Bronchial epithelial cell (primary cell): ENCODE measurements at regions not wholly inside any gene's neighbourhood (a gene's known extent, or its start where the extent isn't known, plus 50 kb on each side); places are given as distances from the start of the nearest gene placed in this dataset.

Experiments
- DNase-seq: peaks from one replicate; pipeline ENCODE4 v3.0.0-alpha.2; 2010; ENCODE audit warnings: low read depth
- FAIRE-seq: peaks from 2 replicates; lab custom pipeline; 2011; peaks lifted over from hg19 to GRCh38; lab: Jason Lieb, UNC
- H3K27me3 ChIP-seq: 2 replicates; pipeline ENCODE4 v1.5.1; 2011; ENCODE audit warnings: low read length; ENCODE audit not compliant: control insufficient read depth, insufficient read depth
- H3K36me3 ChIP-seq: 2 replicates; pipeline ENCODE4 v1.5.1; 2011; ENCODE audit warnings: low read length; ENCODE audit not compliant: control insufficient read depth, insufficient read depth
- H3K4me3 ChIP-seq: 2 replicates; pipeline ENCODE4 v1.5.1; 2011; ENCODE audit warnings: mild to moderate bottlenecking, low read depth, low read length, control low read depth
- CTCF ChIP-seq: IDR thresholded peaks from 2 replicates; pipeline ENCODE4 v1.5.1; 2011; ENCODE audit warnings: mild to moderate bottlenecking, moderate library complexity, low read length, control low read depth, inconsistent platforms; ENCODE audit not compliant: insufficient read depth, severe bottlenecking

- Histone ChIP-seq H3K27me3 (no peaks in the 10 kb centered on the region), H3K4me3 (no peak overlapping the region), H3K36me3 (no peaks in the 10 kb centered on the region)
- no peak for TF ChIP-seq CTCF
- peak; percentile 36 for DNase-seq
- FAIRE-seq = no peak
These were observed 110.3 kb upstream of the CEP85L start for GRCh38 chr6:118761645-118762044.

GRCh38 chr6:118758946-118759345 lies 107.6 kb upstream of the CEP85L start:
- Histone ChIP-seq H3K27me3 (no peaks in the 10 kb centered on the region), H3K36me3 (no peaks in the 10 kb centered on the region), H3K4me3 (no peak overlapping the region)
- TF ChIP-seq CTCF = no peak
- FAIRE-seq = no peak
- DNase-seq = no peak

- H3K36me3 ChIP-seq = no peaks in the 10 kb centered on the region
- no peak for TF ChIP-seq CTCF
- no peak for DNase-seq
- no peak overlapping the region for H3K4me3 ChIP-seq
- H3K27me3 ChIP-seq = no peaks in the 10 kb centered on the region
- FAIRE-seq = no peak
These were observed 104.7 kb upstream of the CEP85L start for GRCh38 chr6:118755941-118756646.

GRCh38 chr6:118752803-118753202 lies 101.4 kb upstream of the CEP85L start:
- DNase-seq (no peak), FAIRE-seq (no peak)
- Histone ChIP-seq H3K4me3 (no peak overlapping the region), H3K36me3 (no peaks in the 10 kb centered on the region), H3K27me3 (no peaks in the 10 kb centered on the region)
- TF ChIP-seq CTCF = no peak

GRCh38 chr6:118751072-118751471 lies 99.7 kb upstream of the CEP85L start:
- TF ChIP-seq CTCF = no peak

GRCh38 chr6:118750143-118750542 lies 98.8 kb upstream of the CEP85L start:
- FAIRE-seq = no peak
- Histone ChIP-seq H3K27me3 (no peaks in the 10 kb centered on the region), H3K4me3 (no peak overlapping the region), H3K36me3 (no peaks in the 10 kb centered on the region)
- no peak for TF ChIP-seq CTCF
- no peak for DNase-seq

More at GRCh38 chr6:118751072-118751471, 99.7 kb upstream of the CEP85L start:
- H3K36me3 ChIP-seq = no peaks in the 10 kb centered on the region
- no peak for FAIRE-seq
- DNase-seq = no peak
- H3K4me3 ChIP-seq = no peak overlapping the region
- H3K27me3 ChIP-seq = no peaks in the 10 kb centered on the region
